Astrocyte (in vitro differentiated cells and primary cell): ENCODE measurements at regions not wholly inside any gene's neighbourhood (a gene's known extent, or its start where the extent isn't known, plus 50 kb on each side); places are given as distances from the start of the nearest gene placed in this dataset.

Experiments
- DNase-seq: peaks from one replicate; pipeline ENCODE4 v3.0.0-alpha.2; 2010; ENCODE audit warnings: low read depth
- FAIRE-seq: peaks from 2 replicates; lab custom pipeline; 2011; peaks lifted over from hg19 to GRCh38; lab: Jason Lieb, UNC
- H2AFZ ChIP-seq: 2 replicates; pipeline ENCODE4 v1.6.0; 2012; ENCODE audit warnings: low read depth, low read length, inconsistent platforms
- H3K27ac ChIP-seq: 2 replicates; pipeline ENCODE4 v1.5.1; 2011; ENCODE audit warnings: low read depth, low read length, inconsistent platforms
- H3K27me3 ChIP-seq: 2 replicates; pipeline ENCODE4 v1.6.0; 2011; ENCODE audit warnings: low read length, inconsistent platforms; ENCODE audit not compliant: insufficient read depth
- H3K36me3 ChIP-seq: 2 replicates; pipeline ENCODE4 v1.5.1; 2011; ENCODE audit warnings: low read length, inconsistent platforms; ENCODE audit not compliant: insufficient read depth
- H3K4me1 ChIP-seq: 2 replicates; pipeline ENCODE4 v1.5.1; 2011; ENCODE audit warnings: low read length, inconsistent platforms; ENCODE audit not compliant: insufficient read depth
- H3K4me2 ChIP-seq: 2 replicates; pipeline ENCODE4 v1.6.0; 2012; ENCODE audit warnings: low read length, inconsistent platforms
- H3K4me3 ChIP-seq: 2 replicates; pipeline ENCODE4 v1.5.1; 2011; ENCODE audit warnings: low read depth, mild to moderate bottlenecking, low read length, inconsistent platforms; ENCODE audit not compliant: insufficient read depth
- H3K79me2 ChIP-seq: 2 replicates; pipeline ENCODE4 v1.6.0; 2012; ENCODE audit warnings: mild to moderate bottlenecking, low read length, inconsistent platforms; ENCODE audit not compliant: insufficient read depth
- H3K9ac ChIP-seq: 2 replicates; pipeline ENCODE4 v1.6.0; 2012; ENCODE audit warnings: mild to moderate bottlenecking, low read length, inconsistent platforms
- H3K9me3 ChIP-seq: 2 replicates; pipeline ENCODE4 v1.5.1; 2012; ENCODE audit warnings: low read depth, mild to moderate bottlenecking, low read length, inconsistent platforms; ENCODE audit not compliant: insufficient read depth
- H4K20me1 ChIP-seq: 2 replicates; pipeline ENCODE4 v1.6.0; 2012; ENCODE audit warnings: low read length, inconsistent platforms; ENCODE audit not compliant: insufficient read depth
- H3K27ac Mint-ChIP-seq: one replicate; pipeline ENCODE4 v1.8.0; 2021; ENCODE audit warnings: mild to moderate bottlenecking, mixed read lengths; ENCODE audit not compliant: unreplicated experiment
- H3K27me3 Mint-ChIP-seq: one replicate; pipeline ENCODE4 v1.8.0; 2021; ENCODE audit warnings: low read depth, mixed read lengths; ENCODE audit not compliant: unreplicated experiment
- H3K36me3 Mint-ChIP-seq: one replicate; pipeline ENCODE4 v1.8.0; 2021; ENCODE audit warnings: low read depth, mixed read lengths; ENCODE audit not compliant: unreplicated experiment
- H3K4me1 Mint-ChIP-seq: one replicate; pipeline ENCODE4 v1.8.0; 2021; ENCODE audit warnings: low read depth, mixed read lengths; ENCODE audit not compliant: unreplicated experiment
- H3K4me3 Mint-ChIP-seq: one replicate; pipeline ENCODE4 v1.8.0; 2021; ENCODE audit warnings: mild to moderate bottlenecking, moderate library complexity, mixed read lengths; ENCODE audit not compliant: unreplicated experiment
- H3K9me3 Mint-ChIP-seq: one replicate; pipeline ENCODE4 v1.8.0; 2021; ENCODE audit warnings: mild to moderate bottlenecking, mixed read lengths; ENCODE audit not compliant: unreplicated experiment
- CTCF ChIP-seq: IDR thresholded peaks from 2 replicates; pipeline ENCODE4 v1.5.1; 2011; ENCODE audit warnings: low read depth, mild to moderate bottlenecking, inconsistent platforms, low read length, moderate library complexity; ENCODE audit not compliant: insufficient read depth
- EZH2 ChIP-seq: IDR thresholded peaks from 2 replicates; pipeline ENCODE4 v1.6.1; 2012; ENCODE audit warnings: mild to moderate bottlenecking, low read length, inconsistent platforms; ENCODE audit not compliant: insufficient read depth

GRCh38 chr11:95305705-95306104, 74.7 kb upstream of the SESN3 start:
- DNase-seq (no peak), FAIRE-seq (no peak)
- no peaks in the 10 kb centered on the region for H3K9me3 Mint-ChIP-seq
- no peaks in the 10 kb centered on the region for H3K4me1 Mint-ChIP-seq
- Histone ChIP-seq H3K79me2 (no peaks in the 10 kb centered on the region), H3K27me3 (no peaks in the 10 kb centered on the region), H3K36me3 (no peaks in the 10 kb centered on the region), H3K4me1 (no peaks in the 10 kb centered on the region), H3K9me3 (no peaks in the 10 kb centered on the region), H4K20me1 (no peaks in the 10 kb centered on the region), H3K4me3 (no peak overlapping the region), H2AFZ (no peak overlapping the region), H3K9ac (no peak overlapping the region), H3K27ac (no peak overlapping the region), H3K4me2 (no peak overlapping the region)
- peaks cover 12% of the 10 kb centered on the region for H3K27me3 Mint-ChIP-seq
- no peak for TF ChIP-seq EZH2
- no peak for TF ChIP-seq CTCF
- no peaks in the 10 kb centered on the region for H3K36me3 Mint-ChIP-seq
- H3K4me3 Mint-ChIP-seq: no peak overlapping the region
- no peak overlapping the region for H3K27ac Mint-ChIP-seq

- no peak for TF ChIP-seq EZH2
- TF ChIP-seq CTCF: no peak
- H3K4me2 ChIP-seq: no peak overlapping the region
- no peak overlapping the region for H3K27ac ChIP-seq
- H3K9me3 ChIP-seq: no peaks in the 10 kb centered on the region
- no peak overlapping the region for H2AFZ ChIP-seq
- Mint-ChIP-seq H3K27ac (no peak overlapping the region), H3K36me3 (no peaks in the 10 kb centered on the region), H3K4me1 (no peaks in the 10 kb centered on the region), H3K27me3 (peaks cover 12% of the 10 kb centered on the region), H3K9me3 (no peaks in the 10 kb centered on the region), H3K4me3 (no peak overlapping the region)
- no peaks in the 10 kb centered on the region for H3K36me3 ChIP-seq
- no peaks in the 10 kb centered on the region for H3K79me2 ChIP-seq
- no peak overlapping the region for H3K4me3 ChIP-seq
- no peaks in the 10 kb centered on the region for H3K4me1 ChIP-seq
- FAIRE-seq: no peak
- H3K27me3 ChIP-seq: no peaks in the 10 kb centered on the region
- no peak overlapping the region for H3K9ac ChIP-seq
- DNase-seq: no peak
- H4K20me1 ChIP-seq: no peaks in the 10 kb centered on the region
Measured at GRCh38 chr11:95304777-95305176, 73.8 kb upstream of the SESN3 start.

- no peaks in the 10 kb centered on the region for H3K9me3 ChIP-seq
- H3K4me1 ChIP-seq: no peaks in the 10 kb centered on the region
- no peak overlapping the region for H3K4me3 ChIP-seq
- Mint-ChIP-seq H3K4me3 (no peak overlapping the region), H3K27ac (no peak overlapping the region), H3K9me3 (no peaks in the 10 kb centered on the region), H3K36me3 (no peaks in the 10 kb centered on the region), H3K27me3 (peaks cover 12% of the 10 kb centered on the region), H3K4me1 (peaks cover 14% of the 10 kb centered on the region)
- no peak overlapping the region for H3K9ac ChIP-seq
- H3K27ac ChIP-seq: no peak overlapping the region
- no peak overlapping the region for H3K4me2 ChIP-seq
- no peaks in the 10 kb centered on the region for H3K27me3 ChIP-seq
- H2AFZ ChIP-seq: no peak overlapping the region
- no peak for TF ChIP-seq CTCF
- TF ChIP-seq EZH2: no peak
- DNase-seq (no peak), FAIRE-seq (no peak)
- H3K36me3 ChIP-seq: no peaks in the 10 kb centered on the region
- no peaks in the 10 kb centered on the region for H4K20me1 ChIP-seq
- no peaks in the 10 kb centered on the region for H3K79me2 ChIP-seq
Measured at GRCh38 chr11:95302211-95302610, 71.2 kb upstream of the SESN3 start.
